GM19240 (cell line): ENCODE measurements at regions not wholly inside any gene's neighbourhood (a gene's known extent, or its start where the extent isn't known, plus 50 kb on each side); places are given as distances from the start of the nearest gene placed in this dataset.
"Not testable (repeated sequence)": the region's sequence is repeated elsewhere in the genome, so short reads cannot be mapped to it uniquely, and the experiment has no call there.

ENCODE experiments used
- DNase-seq: peaks from one replicate; pipeline ENCODE4 v3.0.0; 2011; ENCODE audit warnings: low spot score; ENCODE audit not compliant: insufficient read length

DNA sequence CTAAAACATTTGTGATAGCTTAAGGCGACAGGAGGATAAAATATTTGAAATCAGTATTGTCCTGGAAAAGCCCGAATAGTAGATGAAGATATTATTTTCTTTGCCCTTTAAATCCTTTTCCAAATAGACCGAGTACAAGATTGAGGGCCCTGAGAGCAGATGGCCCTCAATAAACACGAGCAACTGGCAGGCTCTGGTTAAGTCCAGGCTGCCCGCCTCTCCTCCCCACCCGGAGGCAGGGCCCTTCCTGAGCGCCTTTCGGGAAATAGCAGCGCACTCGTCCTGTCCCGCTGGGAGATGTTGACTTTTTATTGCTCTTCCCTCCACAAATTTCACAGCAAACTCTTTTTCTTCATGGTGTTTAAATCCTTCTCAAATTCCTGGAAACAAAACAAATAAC lies 50.8 kb upstream of the MAX start:
- no peak for DNase-seq

DNA sequence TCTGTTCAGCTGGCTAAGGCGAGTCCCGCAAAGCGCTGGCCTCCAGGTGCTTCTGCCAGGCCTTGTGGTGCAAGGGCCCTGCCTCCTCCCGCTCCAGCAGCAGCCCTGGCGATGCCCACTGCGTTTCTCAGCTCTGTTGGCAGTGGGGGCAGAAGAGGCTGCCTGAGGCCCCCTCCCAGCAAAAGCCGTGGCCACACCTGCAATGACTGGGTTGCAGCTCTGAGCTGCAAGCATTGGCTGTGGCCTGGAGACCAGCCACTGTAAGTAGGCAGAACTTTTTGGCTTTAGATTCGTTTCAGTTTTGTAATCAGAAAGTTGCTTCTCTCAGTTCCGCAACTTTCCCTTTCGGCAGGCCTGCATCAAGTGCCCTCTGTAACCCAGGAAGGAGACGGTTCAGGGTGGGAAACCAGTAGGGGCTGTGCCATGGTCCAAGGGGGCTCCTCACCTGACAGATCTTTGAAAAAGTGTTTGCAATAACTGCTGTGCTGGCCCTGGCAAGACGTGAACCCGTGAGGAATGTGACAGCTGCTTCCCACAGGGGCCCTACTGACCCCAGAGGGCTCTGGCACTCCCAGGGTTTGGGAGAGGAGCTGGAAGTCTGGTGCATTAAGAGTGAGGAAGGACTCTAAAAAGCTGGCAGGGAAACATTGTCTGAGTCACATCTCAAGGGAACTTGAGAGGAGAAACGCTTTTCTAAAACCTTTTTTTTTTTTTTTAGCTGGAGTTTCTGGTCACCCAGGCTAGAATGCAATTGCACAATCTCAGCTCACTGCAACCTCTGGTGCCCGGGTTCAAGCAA lies 54.5 kb upstream of the MAX start:
- peak; percentile 64 for DNase-seq

DNA sequence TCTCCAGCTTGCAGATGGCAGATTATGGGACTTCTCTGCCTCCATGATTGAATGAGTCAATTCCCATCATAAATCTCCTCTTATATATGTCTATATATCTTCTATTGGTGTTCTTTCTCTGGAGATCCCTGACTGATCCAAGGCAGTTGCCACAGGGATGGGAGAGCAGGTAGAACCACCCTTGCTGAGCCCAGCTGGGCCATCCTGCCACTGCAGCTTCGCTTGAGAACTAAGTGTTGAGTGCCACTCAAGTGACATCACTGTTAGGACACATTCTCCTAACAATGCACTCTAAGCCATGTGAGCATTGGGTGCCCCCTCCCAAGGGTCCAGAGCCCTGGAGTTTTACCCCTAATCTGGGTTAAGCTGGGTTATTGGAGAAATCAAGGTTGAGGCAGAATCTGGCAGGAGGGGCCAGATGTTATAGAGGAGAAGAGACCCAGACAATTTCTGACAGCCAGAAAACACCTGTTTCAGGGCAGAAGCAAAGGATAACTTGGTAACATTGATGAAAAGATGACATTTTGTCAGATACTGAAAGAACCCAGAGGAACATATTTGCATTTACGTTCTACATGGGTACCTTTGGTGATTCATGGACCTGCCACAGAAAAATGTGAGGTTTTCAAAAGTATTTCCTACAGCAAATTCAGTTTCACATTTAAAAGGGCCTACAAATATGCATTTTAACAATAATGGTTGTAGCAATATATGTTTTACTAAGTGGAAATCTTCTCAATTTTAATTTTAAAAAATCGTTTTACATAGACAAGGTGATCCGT lies 57.2 kb upstream of the MAX start:
- DNase-seq: peak; percentile 24

DNA sequence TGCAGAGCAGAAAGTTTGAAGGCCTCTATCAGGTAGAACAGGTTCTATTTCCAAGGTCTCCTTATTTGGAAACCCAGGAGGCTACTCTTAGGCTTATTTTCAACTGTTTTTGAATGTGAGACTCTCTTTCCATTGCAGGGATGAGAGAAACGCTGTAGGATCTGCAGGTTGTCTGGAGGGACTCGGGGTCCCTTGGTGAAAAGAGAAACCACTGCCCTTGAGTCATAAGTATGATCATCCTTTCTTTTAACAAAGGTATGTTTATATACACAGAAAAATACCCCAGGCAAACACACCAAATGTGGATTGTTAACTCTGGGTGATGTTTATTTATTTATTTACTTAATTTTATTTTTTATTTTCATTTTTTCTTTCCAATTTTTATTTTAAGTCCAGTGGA lies 57.8 kb upstream of the MAX start:
- DNase-seq: no peak

DNA sequence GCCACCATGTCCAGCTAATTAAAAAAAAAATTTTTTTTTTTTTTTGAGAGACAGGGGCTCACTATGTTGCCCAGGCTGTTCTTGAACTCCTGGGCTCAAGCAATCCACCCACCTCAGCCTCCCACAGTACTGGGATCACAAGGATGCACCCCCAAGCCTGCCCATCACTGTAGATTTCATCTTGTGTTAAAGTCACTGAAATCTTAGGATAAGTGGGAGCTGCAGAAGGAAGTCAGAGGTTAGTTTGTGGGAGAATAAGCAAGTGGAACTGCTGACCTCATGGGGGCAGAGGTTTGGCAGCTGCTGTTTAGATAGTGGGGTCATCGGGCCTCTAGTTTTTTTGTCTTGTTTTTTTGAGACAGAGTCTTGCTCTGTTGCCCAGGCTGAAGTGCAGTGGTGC lies 59.7 kb upstream of the MAX start:
- no peak for DNase-seq

DNA sequence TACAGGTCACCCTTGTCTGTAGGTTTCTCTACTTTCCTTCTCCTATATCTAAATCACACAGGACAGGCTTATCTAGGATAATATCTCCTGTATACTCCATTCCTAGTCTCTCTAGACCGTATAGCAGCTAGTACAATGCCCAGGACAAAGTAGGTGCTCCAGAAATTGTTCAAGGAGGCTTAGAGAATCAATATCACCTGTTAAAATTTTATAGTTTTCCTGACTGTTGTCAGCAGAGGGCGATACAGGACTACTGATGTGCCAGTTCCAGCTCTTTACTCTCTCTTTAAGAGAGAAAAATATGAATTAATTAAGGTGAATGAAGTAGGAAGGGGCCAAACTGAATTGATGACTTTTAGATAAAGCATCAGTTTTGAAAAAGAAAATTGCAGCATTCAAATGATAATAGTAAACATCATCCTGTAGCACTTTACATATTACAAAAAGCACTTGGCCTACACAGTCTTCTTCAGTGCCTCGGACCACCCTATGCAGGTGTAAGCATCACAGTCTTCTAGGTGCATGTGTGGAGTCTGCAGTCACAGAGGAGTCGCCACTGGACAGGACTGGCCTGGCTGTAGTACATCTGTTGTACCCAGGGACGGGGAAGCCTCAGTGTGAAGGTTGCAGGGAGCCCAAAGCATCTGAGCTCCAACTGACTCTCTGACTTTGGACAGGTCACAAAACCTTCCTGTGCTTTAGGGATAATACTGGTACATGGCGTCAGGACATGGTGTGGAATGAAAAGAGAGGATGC lies 61.9 kb upstream of the MAX start:
- no peak for DNase-seq

DNA sequence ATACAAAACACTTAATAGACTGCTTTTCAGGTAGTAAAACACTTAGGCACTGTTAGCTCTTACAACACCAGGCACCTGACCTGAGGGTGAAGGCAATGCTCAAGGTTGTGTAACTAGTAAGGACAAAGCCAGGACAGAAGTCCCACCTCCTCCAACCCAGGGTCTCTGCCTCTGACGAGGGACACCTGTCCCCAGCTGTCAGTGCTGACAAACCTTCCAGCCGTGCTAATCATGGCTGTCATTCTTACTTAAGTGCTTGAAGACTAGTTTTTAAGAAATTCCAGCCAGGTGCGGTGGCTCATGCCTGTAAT lies 62.5 kb upstream of the MAX start:
- no peak for DNase-seq

DNA sequence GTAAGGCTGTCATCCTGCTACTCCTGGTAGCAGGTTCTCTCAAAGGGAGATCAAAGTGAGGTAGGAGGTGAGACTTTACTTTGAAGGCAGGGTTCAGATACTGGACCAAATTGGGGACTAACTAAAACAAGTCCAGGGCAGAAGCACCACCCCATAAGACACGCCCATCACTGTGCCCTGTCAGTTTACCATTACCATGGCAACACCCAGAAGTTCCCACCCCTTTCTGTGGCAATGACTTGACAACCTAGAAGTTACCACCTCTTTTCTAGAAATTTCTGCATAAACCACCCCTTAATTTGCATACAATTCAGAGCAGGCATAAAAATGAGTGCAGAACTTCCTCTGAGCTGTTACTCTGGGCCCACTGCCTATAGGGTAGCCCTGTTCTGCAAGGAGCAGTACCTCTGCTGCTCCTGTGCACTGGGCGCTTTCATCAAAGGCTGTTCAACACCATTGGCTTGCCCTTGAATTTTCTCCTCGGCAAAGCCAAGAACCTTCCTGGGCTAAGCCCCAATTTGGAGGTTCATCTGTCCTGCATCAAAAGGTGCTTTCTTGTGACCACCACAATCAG lies 64.8 kb upstream of the MAX start:
- no peak for DNase-seq

DNA sequence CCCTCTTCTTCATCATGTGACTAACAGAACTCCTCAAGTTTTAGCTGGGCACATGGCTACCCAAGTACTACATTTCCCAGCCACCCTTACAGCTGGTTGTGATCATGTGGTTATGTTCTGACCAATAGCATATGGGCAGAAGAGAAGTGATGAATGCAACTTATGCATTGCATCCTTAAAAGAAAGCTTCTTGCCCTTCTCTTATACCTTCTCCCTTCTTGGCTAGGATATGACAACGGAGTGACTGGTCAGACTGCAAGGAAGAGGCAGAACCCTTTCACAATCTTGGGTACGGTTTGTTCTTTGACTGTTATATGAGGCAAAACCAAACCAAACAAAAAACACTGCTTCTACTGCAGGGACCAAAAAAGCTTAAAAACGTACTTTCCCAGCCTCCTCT lies 66.5 kb upstream of the MAX start:
- DNase-seq: no peak

DNA sequence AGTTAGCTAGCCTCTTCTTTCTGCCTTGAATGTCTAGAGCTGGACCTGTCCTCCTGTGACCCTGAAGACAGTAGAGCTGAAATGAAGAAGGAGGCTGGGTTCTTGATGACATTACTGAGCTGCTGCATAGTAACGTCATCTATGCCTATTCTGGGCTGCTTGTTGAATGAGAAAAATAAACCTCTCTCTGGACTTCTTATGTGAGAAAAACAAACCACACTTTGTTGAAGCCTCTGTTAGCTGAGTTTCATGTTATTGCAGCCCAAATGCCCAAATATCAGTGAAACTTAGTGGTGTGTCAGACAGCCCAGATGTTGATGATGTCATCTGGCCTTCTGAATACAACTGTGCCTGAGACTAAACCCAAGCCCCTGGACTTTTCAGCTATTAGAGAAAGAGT lies 67.0 kb upstream of the MAX start:
- peak; percentile 49 for DNase-seq

DNA sequence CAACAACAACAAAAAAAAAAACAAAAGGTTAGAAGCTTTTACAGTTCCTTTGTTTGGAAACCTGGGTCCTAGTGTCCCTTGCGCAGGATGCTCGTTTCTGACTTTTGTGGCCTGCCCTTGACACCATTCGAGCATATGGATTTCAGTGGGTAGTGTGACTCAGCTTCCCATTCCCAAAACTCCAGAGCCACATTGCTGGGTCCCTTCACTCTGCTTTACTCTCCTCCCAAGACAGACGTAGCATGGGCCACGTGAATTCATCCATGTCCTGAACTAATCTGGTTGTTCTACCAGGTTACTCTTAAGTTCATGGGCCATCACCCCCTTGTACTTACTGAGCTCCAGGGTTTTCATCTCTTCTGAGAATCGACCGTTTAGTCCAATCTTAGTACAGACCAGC lies 68.0 kb upstream of the MAX start:
- no peak for DNase-seq

DNA sequence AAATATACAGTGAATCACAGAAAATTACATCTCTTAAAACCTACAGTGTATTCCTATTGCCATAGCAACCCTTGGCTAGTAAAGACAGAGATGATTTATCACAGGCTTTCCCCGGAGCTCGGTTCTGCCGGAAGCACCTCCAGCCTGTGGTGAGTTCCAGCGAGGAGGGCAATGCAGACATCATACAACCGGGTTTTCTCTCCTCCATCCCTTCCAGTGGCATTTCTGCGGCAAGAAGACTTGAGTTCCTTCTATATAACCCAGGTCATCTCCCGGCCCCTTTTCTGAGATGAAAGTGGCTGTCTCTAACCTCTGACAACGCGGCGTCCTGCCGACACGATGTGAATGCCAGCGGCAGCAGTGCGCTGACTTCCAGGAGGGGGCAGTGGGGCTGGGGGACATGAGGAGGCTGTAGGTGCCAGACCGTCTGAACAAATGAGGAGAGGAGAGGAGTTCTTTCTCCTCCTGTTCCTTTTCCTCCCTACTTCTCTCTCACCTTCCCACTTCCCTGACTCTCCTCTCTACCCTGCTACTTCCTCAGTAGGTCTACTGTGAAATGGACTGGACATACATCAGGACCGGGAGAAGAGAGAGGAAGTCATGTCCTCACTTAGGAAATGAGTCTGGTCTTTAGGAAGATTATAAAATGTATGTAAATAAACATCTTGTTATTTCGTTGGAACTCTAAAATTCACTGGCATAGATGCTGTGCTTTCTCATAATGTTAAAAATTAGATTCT lies 68.6 kb upstream of the MAX start:
- DNase-seq: no peak

DNA sequence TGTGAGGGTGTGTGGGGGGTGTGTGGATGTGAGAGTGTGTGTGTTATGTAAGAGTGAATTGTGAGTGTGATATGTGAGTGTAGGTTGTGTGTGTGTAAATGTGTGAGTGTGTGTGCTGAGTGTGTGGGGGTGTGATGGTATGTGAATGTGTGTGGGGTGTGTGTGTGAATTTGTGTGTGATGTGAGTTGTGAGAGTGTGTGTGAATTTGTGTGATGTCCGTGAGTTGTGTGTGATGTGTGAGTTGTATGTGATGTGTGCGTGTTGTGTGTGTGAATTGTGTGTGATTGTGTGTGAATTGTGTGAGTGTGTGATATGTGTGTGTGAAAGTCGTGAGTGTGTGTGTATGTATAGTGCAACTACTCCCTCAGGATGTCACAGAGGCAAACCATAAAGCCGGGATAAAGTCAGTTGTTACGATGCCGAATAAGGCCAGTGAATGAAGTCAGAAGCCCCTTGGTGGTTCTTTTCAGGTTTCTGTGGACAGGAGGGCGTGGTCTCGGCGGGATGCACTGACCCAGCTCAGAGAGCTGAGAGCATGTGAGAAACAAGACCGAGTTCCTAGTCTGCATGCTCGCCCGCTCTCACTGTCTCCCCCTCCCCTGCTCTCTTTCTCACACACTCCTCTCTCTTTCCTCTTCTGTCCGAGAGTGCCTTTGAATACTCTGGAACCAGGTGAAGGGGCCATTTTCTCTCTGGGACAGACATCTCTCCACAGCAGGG lies 71.8 kb upstream of the MAX start:
- DNase-seq: no peak

DNA sequence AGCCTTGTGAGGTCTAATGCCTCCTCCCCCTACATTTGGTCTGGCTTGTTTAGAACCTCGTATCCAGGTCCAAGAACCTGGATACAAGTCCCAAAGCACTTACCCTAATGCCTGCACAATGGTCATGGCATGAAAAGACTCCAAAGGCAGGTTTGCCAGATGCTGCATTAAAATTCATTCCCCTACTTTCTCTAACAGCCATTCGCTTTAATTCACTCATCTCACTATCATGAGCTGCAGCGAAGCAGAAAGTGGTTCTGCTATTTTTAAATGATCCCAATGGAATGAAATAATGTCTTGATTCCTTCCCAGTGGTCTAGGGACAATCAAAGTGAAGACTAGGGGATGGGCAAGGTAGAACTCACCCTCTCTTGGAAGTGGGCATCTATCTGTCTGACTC lies 72.5 kb upstream of the MAX start:
- no peak for DNase-seq

DNA sequence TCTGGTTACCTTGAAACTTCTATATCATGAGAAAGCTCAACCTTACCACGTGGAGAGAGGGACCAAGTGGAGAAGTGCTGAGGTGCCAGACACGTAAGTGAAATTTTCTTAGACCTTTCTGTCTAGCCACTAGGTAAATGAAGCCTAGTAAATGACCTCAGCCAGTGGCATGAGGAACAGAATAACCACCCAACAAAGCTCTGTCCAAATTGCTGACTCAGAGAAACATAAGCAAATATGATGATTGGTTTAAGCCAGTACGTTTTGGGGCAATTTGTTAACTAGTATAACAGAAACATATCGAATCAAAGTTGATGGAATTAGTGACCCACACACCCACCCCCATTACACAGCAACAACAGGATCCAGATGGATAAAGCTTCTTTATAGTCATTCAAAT lies 75.2 kb upstream of the MAX start:
- DNase-seq: no peak

DNA sequence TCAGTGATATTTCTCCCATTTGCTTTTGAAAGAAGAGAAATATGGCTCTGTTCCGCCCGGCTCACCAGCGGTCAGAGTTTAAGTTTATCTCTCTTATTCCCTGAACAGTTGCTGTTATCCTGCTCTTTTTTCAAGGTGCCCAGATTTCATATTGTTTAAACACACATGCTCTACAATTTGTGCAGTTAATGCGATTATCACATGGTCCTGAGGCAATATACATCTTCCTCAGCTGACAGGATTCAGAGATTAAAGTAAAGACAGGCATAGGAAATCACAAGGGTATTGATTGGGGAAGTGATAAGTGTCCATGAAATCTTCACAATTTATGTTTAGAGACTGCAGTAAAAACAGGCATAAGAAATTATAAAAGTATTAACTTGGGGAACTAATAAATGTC lies 76.9 kb upstream of the MAX start:
- not testable (repeated sequence) for DNase-seq

DNA sequence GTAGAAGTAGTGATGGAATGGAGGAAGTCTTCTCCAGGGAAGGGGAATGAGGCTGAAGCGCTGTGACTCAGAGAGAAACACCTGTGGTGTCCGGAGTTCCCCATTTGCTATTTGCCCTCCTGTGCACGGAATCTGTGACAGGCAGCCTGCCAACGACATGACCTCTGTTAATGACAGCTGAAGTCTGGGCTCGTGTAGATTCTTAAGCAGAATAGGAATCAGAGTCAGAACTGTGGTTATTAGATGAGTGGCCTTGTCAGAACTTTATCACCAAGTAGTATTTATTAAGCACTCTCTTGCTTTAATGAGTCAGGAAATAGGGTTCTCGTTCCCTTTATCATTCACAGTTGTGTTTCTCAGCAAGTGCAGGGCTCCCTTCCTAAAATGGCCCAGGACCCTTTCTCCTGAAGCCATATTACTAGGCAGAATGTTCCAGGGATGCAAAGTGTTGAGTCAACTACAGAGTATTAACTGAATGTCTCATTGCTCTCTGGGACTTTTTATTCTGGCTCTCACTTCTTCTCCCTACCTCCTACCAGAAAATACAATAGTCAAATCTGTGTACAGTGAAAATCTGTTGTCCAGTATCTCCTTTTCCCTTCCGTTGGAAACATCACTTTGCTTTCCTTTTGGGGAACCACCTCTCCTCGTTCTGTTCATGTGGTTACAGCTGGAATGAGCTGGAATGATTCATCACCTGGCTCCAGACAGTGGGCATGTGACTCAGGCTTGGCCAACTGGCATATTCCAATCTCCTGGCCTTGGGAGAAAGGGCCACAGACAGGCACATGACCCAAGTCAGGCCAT lies 77.8 kb upstream of the MAX start:
- peak; percentile 45 for DNase-seq

DNA sequence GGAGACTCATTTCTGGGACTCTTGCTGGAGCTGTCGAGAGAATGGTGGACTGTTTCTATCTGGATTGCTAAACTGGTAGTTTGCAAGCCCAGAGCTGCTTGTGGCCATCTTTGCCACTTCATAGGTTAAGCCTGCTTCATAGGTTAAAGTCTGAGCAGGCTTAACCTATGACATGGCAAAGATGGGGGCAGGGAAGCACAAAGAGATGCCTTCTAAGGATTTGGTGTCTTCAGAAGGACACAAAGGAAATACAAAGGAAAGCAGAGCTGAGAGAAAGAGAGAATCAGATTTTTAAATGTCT lies 78.4 kb upstream of the MAX start:
- DNase-seq: no peak

DNA sequence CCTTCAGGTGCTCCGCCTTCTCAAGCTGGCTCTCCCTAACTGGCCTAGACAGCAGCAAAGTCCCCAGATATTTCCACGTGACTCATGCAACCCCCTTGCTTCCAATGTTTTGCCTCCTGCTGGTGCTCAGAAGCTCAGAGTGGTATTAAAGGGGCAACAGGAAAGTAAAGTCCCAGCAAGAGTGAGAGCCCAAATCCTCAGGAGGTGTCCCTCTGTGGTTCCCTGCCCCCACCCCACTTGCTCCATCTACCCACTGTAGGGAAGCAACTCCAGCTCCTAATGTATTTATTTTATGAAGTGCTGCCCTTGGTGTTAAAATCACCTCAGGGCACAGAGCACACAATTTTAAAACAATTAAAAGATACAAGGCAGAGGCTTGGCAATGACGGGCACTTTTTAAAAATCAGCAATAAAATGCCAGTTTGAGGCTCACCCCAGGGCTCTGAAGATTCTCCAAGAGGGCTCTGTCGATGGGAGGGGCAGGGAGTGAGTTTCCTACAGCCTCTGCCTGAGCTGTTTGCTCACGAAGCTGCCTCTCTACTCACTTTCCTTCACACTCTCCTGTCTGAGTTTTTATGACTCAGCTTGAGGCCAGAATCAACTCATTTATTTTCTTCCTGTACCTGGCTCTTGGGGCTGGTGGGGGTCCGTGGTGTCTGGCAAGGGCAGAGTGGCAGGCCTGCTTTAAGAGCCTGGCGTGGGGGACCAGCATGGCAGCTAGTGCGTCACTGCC lies 81.9 kb upstream of the MAX start:
- DNase-seq: no peak
